ENCODE measurements at regions not wholly inside any gene's neighbourhood (a gene's known extent, or its start where the extent isn't known, plus 50 kb on each side); places are given as distances from the start of the nearest gene placed in this dataset.

- TF ChIP-seq USF2 (IDR thresholded peaks at IDR 0.05; ENCODE audit: low read depth, low read length) = peak; percentile 66
- peak; percentile 85; the same call in 1 of the 2 replicates for TF ChIP-seq USF2 (CRISPR knock-in tag; IDR thresholded peaks at IDR 0.05; ENCODE audit: borderline replicate concordance)
- peak; percentile 70; the same call in 1 of the 2 replicates for TF ChIP-seq ZNF281 (CRISPR knock-in tag; IDR thresholded peaks at IDR 0.05; ENCODE audit: borderline replicate concordance)
- TF ChIP-seq LCORL (IDR thresholded peaks at IDR 0.05) = no peak
- TF ChIP-seq LCORL (CRISPR knock-in tag; IDR thresholded peaks at IDR 0.05) = peak; percentile 57; the same call in 1 of the 2 replicates
- no peak for TF ChIP-seq CCAR2 (optimal IDR thresholded peaks at IDR 0.05; ENCODE audit: low read depth, low read length)
- no peak for TF ChIP-seq KDM6A (CRISPR knock-in tag; IDR thresholded peaks at IDR 0.05; ENCODE audit: low read depth)
- peak; percentile 100 for TF ChIP-seq ZNF687 (CRISPR knock-in tag; IDR thresholded peaks at IDR 0.05)
- no peak for TF ChIP-seq PBX2 (CRISPR knock-in tag; IDR thresholded peaks at IDR 0.05)
- peak; percentile 81 for TF ChIP-seq NFKBIZ (CRISPR knock-in tag; IDR thresholded peaks at IDR 0.05)
- no peak for TF ChIP-seq ZNF496 (CRISPR knock-in tag; IDR thresholded peaks at IDR 0.05; ENCODE audit: insufficient replicate concordance)
- TF ChIP-seq ZEB1 (IDR thresholded peaks at IDR 0.05; ENCODE audit: insufficient replicate concordance, low read depth) = no peak
- no peak for TF ChIP-seq ATF7 (IDR thresholded peaks at IDR 0.05)
- TF ChIP-seq ATF7 (CRISPR knock-in tag; IDR thresholded peaks at IDR 0.05) = no peak
- peak; percentile 66; the same call in 1 of the 2 replicates for TF ChIP-seq RELA (CRISPR knock-in tag; IDR thresholded peaks at IDR 0.05)
- TF ChIP-seq SP2 (CRISPR knock-in tag; IDR thresholded peaks at IDR 0.05) = no peak
- TF ChIP-seq ZNF460 (CRISPR knock-in tag; IDR thresholded peaks at IDR 0.05; ENCODE audit: borderline replicate concordance) = no peak
- TF ChIP-seq KLF13 (CRISPR knock-in tag; IDR thresholded peaks at IDR 0.05) = no peak
- 0 out of 2 replicates have a peak, but pooled peaks have one; percentile 27 for TF ChIP-seq ZNF552 (CRISPR knock-in tag; IDR thresholded peaks at IDR 0.05; ENCODE audit: borderline replicate concordance)
- peak; percentile 72; the same call in 1 of the 2 replicates for TF ChIP-seq ZNF232 (CRISPR knock-in tag; IDR thresholded peaks at IDR 0.05; ENCODE audit: borderline replicate concordance)
Observed at GRCh38 chr2:120528051-120528692, 182.2 kb downstream of the INHBB start (continued).
